ENCODE measurements at regions not wholly inside any gene's neighbourhood (a gene's known extent, or its start where the extent isn't known, plus 50 kb on each side); places are given as distances from the start of the nearest gene placed in this dataset.

- TF ChIP-seq EZH2phosphoT487 (IDR thresholded peaks at IDR 0.05; ENCODE audit: insufficient read depth, low read depth) (no peak), EZH2 (IDR thresholded peaks at IDR 0.05; ENCODE audit: insufficient read depth, poor library complexity, severe bottlenecking) (no peak)
- no peak for DNase-seq
- no peaks in the 10 kb centered on the region for H3F3A ChIP-seq (ENCODE audit: insufficient read depth)
- H3K9ac ChIP-seq = no peak overlapping the region
- in situ Hi-C loops (cut with MboI) = no loop called here
- H3K9me3 ChIP-seq (ENCODE audit: low read depth) = no peaks in the 10 kb centered on the region
- H2AFZ ChIP-seq = no peak overlapping the region
- no peak overlapping the region for H3K4me2 ChIP-seq (ENCODE audit: unreplicated experiment)
- H3K27ac ChIP-seq = no peak overlapping the region
- no peaks in the 10 kb centered on the region for H4K20me1 ChIP-seq (ENCODE audit: insufficient read depth)
- H3K36me3 ChIP-seq (ENCODE audit: low read depth) = no peaks in the 10 kb centered on the region
- no peak overlapping the region for H3K4me3 ChIP-seq
- no peaks in the 10 kb centered on the region for H3K9me2 ChIP-seq (ENCODE audit: insufficient read depth)
- WGBS, 2 experiments (ENCODE audit: low coverage in 1 of 2, low lambda C conversion rate in 2 of 2, missing lambda C conversion rate in 2 of 2) = 22 to 37% methylated on average over 2 of the region's 2 CpGs
- H3K4me1 ChIP-seq (ENCODE audit: insufficient read depth) = peaks cover 5% of the 10 kb centered on the region; the same call in 1 of the 2 replicates
- H3K79me2 ChIP-seq (ENCODE audit: insufficient read depth) = no peaks in the 10 kb centered on the region
- no peaks in the 10 kb centered on the region for H3K27me3 ChIP-seq (replicated peaks; ENCODE audit: insufficient read depth)
Measured at GRCh38 chr3:25043177-25043576, 384.9 kb upstream of the RARB start.

- Histone ChIP-seq H2AFZ (no peak overlapping the region), H3K4me2 (ENCODE audit: unreplicated experiment) (no peak overlapping the region), H3F3A (ENCODE audit: insufficient read depth) (no peaks in the 10 kb centered on the region), H3K9me3 (ENCODE audit: low read depth) (no peaks in the 10 kb centered on the region), H3K4me1 (ENCODE audit: insufficient read depth) (no peaks in the 10 kb centered on the region; the same call in 1 of the 2 replicates), H3K27me3 (replicated peaks; ENCODE audit: insufficient read depth) (no peaks in the 10 kb centered on the region), H3K9me2 (ENCODE audit: insufficient read depth) (no peaks in the 10 kb centered on the region), H3K36me3 (ENCODE audit: low read depth) (no peaks in the 10 kb centered on the region), H3K27ac (no peak overlapping the region), H3K4me3 (no peak overlapping the region), H3K79me2 (ENCODE audit: insufficient read depth) (no peaks in the 10 kb centered on the region), H4K20me1 (ENCODE audit: insufficient read depth) (no peaks in the 10 kb centered on the region), H3K9ac (no peak overlapping the region)
- WGBS, 2 experiments (ENCODE audit: low coverage in 1 of 2, low lambda C conversion rate in 2 of 2, missing lambda C conversion rate in 2 of 2) = 63 to 67% methylated on average over 3 of the region's 3 CpGs
- no peak for DNase-seq
- TF ChIP-seq EZH2phosphoT487 (IDR thresholded peaks at IDR 0.05; ENCODE audit: insufficient read depth, low read depth) (no peak), EZH2 (IDR thresholded peaks at IDR 0.05; ENCODE audit: insufficient read depth, poor library complexity, severe bottlenecking) (no peak)
- in situ Hi-C loops (cut with MboI) = no loop called here
Measured at GRCh38 chr3:25043749-25044148, 384.3 kb upstream of the RARB start.

GRCh38 chr3:25044762-25045710 lies 383.0 kb upstream of the RARB start:
- H3K4me2 ChIP-seq (ENCODE audit: unreplicated experiment) = no peak overlapping the region

GRCh38 chr3:25046911-25047771 lies 380.9 kb upstream of the RARB start:
- Histone ChIP-seq H3F3A (ENCODE audit: insufficient read depth) (no peaks in the 10 kb centered on the region), H3K79me2 (ENCODE audit: insufficient read depth) (no peaks in the 10 kb centered on the region), H4K20me1 (ENCODE audit: insufficient read depth) (no peaks in the 10 kb centered on the region), H3K27me3 (replicated peaks; ENCODE audit: insufficient read depth) (no peaks in the 10 kb centered on the region), H3K27ac (no peak overlapping the region), H3K4me3 (no peak overlapping the region), H2AFZ (no peak overlapping the region), H3K9me2 (ENCODE audit: insufficient read depth) (no peaks in the 10 kb centered on the region), H3K36me3 (ENCODE audit: low read depth) (no peaks in the 10 kb centered on the region), H3K4me2 (ENCODE audit: unreplicated experiment) (no peak overlapping the region), H3K4me1 (ENCODE audit: insufficient read depth) (no peaks in the 10 kb centered on the region), H3K9me3 (ENCODE audit: low read depth) (no peaks in the 10 kb centered on the region), H3K9ac (no peak overlapping the region)
- in situ Hi-C loops (cut with MboI) = no loop called here
- no peak for DNase-seq
- no peak for TF ChIP-seq EZH2phosphoT487 (IDR thresholded peaks at IDR 0.05; ENCODE audit: insufficient read depth, low read depth)
- TF ChIP-seq EZH2 (IDR thresholded peaks at IDR 0.05; ENCODE audit: insufficient read depth, poor library complexity, severe bottlenecking) = no peak
- WGBS, 2 experiments (ENCODE audit: low coverage in 1 of 2, low lambda C conversion rate in 2 of 2, missing lambda C conversion rate in 2 of 2) = 40 to 53% methylated on average over 2 of the region's 2 CpGs

More at GRCh38 chr3:25044762-25045710, 383.0 kb upstream of the RARB start:
- H3K79me2 ChIP-seq (ENCODE audit: insufficient read depth) = no peaks in the 10 kb centered on the region
- no peak overlapping the region for H2AFZ ChIP-seq
- no peaks in the 10 kb centered on the region for H3K27me3 ChIP-seq (replicated peaks; ENCODE audit: insufficient read depth)
- 45 to 49% methylated on average over 7 of the region's 7 CpGs for WGBS, 2 experiments (ENCODE audit: low coverage in 1 of 2, low lambda C conversion rate in 2 of 2, missing lambda C conversion rate in 2 of 2)
- H4K20me1 ChIP-seq (ENCODE audit: insufficient read depth) = no peaks in the 10 kb centered on the region
- H3K36me3 ChIP-seq (ENCODE audit: low read depth) = no peaks in the 10 kb centered on the region
- TF ChIP-seq EZH2 (IDR thresholded peaks at IDR 0.05; ENCODE audit: insufficient read depth, poor library complexity, severe bottlenecking) = no peak
- no peak for TF ChIP-seq EZH2phosphoT487 (IDR thresholded peaks at IDR 0.05; ENCODE audit: insufficient read depth, low read depth)
- no peaks in the 10 kb centered on the region for H3F3A ChIP-seq (ENCODE audit: insufficient read depth)
- in situ Hi-C loops (cut with MboI) = no loop called here
- no peak for DNase-seq
- H3K9ac ChIP-seq = no peak overlapping the region
- no peaks in the 10 kb centered on the region for H3K9me3 ChIP-seq (ENCODE audit: low read depth)
- no peak overlapping the region for H3K27ac ChIP-seq
- no peaks in the 10 kb centered on the region for H3K9me2 ChIP-seq (ENCODE audit: insufficient read depth)
- no peaks in the 10 kb centered on the region for H3K4me1 ChIP-seq (ENCODE audit: insufficient read depth)
- no peak overlapping the region for H3K4me3 ChIP-seq

All from GM23248 (cell line).